GM19240 (cell line): ENCODE measurements at regions not wholly inside any gene's neighbourhood (a gene's known extent, or its start where the extent isn't known, plus 50 kb on each side); places are given as distances from the start of the nearest gene placed in this dataset.

Experiments used
- DNase-seq: peaks from one replicate; pipeline ENCODE4 v3.0.0; 2011; ENCODE audit warnings: low spot score; ENCODE audit not compliant: insufficient read length

- no peak for DNase-seq
These were observed 319.2 kb upstream of the DDHD1 start for GRCh38 chr14:53472306-53472705.

- no peak for DNase-seq
These were observed 317.4 kb upstream of the DDHD1 start for GRCh38 chr14:53470351-53471043.

- DNase-seq: no peak
These were observed 315.8 kb upstream of the DDHD1 start for GRCh38 chr14:53468876-53469275.

GRCh38 chr14:53464376-53464775 lies 311.3 kb upstream of the DDHD1 start:
- DNase-seq: no peak

- DNase-seq: no peak
These were observed 310.0 kb upstream of the DDHD1 start for GRCh38 chr14:53462931-53463778.

- DNase-seq: no peak
These were observed 308.7 kb upstream of the DDHD1 start for GRCh38 chr14:53461858-53462257.

GRCh38 chr14:53460544-53460943 lies 307.4 kb upstream of the DDHD1 start:
- DNase-seq: no peak

GRCh38 chr14:53458368-53458814 lies 305.3 kb upstream of the DDHD1 start:
- no peak for DNase-seq

GRCh38 chr14:53456931-53457330 lies 303.8 kb upstream of the DDHD1 start:
- no peak for DNase-seq

GRCh38 chr14:53452005-53452673 lies 299.0 kb upstream of the DDHD1 start:
- DNase-seq: no peak

- DNase-seq: no peak
These were observed 297.7 kb upstream of the DDHD1 start for GRCh38 chr14:53450871-53451270.

GRCh38 chr14:53448682-53449081 lies 295.6 kb upstream of the DDHD1 start:
- no peak for DNase-seq

GRCh38 chr14:53444677-53445312 lies 291.7 kb upstream of the DDHD1 start:
- DNase-seq: no peak

GRCh38 chr14:53441789-53442188 lies 288.7 kb upstream of the DDHD1 start:
- DNase-seq: no peak

GRCh38 chr14:53437858-53438257 lies 284.7 kb upstream of the DDHD1 start:
- no peak for DNase-seq

- DNase-seq: peak; percentile 19
These were observed 279.3 kb upstream of the DDHD1 start for GRCh38 chr14:53432378-53432802.

- no peak for DNase-seq
These were observed 277.7 kb upstream of the DDHD1 start for GRCh38 chr14:53430870-53431269.

- no peak for DNase-seq
These were observed 259.9 kb upstream of the DDHD1 start for GRCh38 chr14:53412819-53413675.

- DNase-seq: no peak
These were observed 258.0 kb upstream of the DDHD1 start for GRCh38 chr14:53411125-53411524.

- DNase-seq: no peak
These were observed 256.8 kb upstream of the DDHD1 start for GRCh38 chr14:53409969-53410368.

GRCh38 chr14:53409289-53409688 lies 256.2 kb upstream of the DDHD1 start:
- no peak for DNase-seq
